OCI-LY7 (cell line): ENCODE measurements at regions not wholly inside any gene's neighbourhood (a gene's known extent, or its start where the extent isn't known, plus 50 kb on each side); places are given as distances from the start of the nearest gene placed in this dataset.

ENCODE experiments used
- CTCF ChIP-seq: fragments of 200-600 bp; sonication (generic); conservative IDR thresholded peaks from 2 replicates; pipeline ENCODE4 v1.5.1; 2014; ENCODE audit warnings: mild to moderate bottlenecking, antibody characterized with exemption, low read length, moderate library complexity, mixed read lengths
- EZH2phosphoT487 ChIP-seq: fragments of 200-600 bp; sonication (generic); IDR thresholded peaks from 2 replicates; pipeline ENCODE4 v1.6.1; 2018; ENCODE audit warnings: low read depth, borderline replicate concordance, mild to moderate bottlenecking, mixed run types, antibody characterized with exemption, low read length, moderate library complexity, mixed read lengths

- TF ChIP-seq CTCF: no peak
- no peak for TF ChIP-seq EZH2phosphoT487
Observed at GRCh38 chr7:24082826-24083225, 201.2 kb upstream of the NPY start.
